HG03066 (cell line): ENCODE measurements at regions not wholly inside any gene's neighbourhood (a gene's known extent, or its start where the extent isn't known, plus 50 kb on each side); places are given as distances from the start of the nearest gene placed in this dataset.

Source experiments
- ATAC-seq: cut with Tn5 transposase; IDR thresholded peaks from one replicate; pipeline ENCODE4 v1.9.1; 2021; ENCODE audit warnings: low read depth; ENCODE audit not compliant: unreplicated experiment

DNA sequence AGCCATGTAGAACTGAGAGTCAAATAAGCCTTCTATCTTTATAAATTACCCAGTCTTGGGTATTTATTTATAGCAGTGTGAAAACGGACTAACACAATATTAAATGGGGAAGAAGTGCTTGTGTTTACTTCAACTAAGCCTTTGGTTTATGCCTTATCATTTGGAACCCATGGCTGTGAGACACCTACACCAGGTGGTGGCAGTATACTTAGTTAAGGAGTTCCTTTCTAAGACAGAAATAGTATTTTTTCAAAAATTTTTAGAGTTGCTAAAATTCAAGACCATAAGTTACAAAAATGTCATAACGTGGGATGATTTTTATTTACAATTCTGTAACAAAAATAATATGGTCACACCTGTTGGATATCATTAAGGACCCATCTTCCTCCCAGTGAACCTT, 354.5 kb upstream of the SOX14 start:
- no peak for ATAC-seq

GRCh38 chr3:137410028-137410427, 354.1 kb upstream of the SOX14 start:
- no peak for ATAC-seq

- ATAC-seq, result no peak
Observed at GRCh38 chr3:137420198-137420995, 343.7 kb upstream of the SOX14 start.

DNA sequence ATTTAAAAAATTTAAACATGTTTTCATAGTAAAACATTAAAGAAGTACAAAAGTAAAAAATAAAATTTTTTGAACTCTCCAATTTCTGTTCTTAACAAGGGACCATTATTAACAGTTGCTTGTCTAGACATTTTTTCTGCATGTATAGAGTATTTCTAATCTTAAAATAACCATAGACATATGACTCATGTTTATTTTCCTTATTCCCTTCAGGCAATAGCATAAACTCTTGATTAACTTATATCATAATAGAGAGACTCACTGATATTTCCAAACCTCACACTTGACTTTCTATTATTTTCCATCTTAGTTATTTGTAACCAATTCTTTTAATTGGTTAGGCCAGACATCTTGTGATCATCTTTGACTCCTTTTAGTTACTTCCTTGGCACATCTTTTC, 325.6 kb upstream of the SOX14 start:
- ATAC-seq, result no peak

- ATAC-seq, result no peak
Observed at GRCh38 chr3:137460944-137461343, 303.2 kb upstream of the SOX14 start.

DNA sequence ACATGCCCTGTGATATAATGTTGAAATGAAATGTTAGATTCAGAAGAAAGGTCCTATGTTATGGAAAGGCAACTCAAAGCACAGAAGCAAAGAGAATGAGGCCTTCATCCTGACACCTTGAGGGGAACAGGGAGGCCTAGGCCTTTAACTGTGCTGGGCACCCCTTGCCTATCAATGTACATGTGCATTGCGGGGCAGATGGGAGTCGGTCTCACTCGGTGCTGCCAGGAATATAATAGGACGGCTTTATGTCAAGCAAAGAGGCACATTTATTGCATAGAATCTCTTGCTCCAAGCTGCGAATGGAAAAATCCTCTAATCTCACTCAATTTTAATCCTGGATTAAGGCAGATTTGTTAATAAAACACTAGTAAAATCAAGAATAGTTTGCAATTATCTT, 301.0 kb upstream of the SOX14 start:
- no peak for ATAC-seq

- no peak for ATAC-seq
Observed at GRCh38 chr3:137464341-137464740, 299.8 kb upstream of the SOX14 start.

GRCh38 chr3:137468446-137468845, 295.7 kb upstream of the SOX14 start:
- no peak for ATAC-seq

GRCh38 chr3:137469263-137469662, 294.9 kb upstream of the SOX14 start:
- no peak for ATAC-seq

- ATAC-seq, result no peak
Observed at GRCh38 chr3:137471130-137471529, 293.0 kb upstream of the SOX14 start.

DNA sequence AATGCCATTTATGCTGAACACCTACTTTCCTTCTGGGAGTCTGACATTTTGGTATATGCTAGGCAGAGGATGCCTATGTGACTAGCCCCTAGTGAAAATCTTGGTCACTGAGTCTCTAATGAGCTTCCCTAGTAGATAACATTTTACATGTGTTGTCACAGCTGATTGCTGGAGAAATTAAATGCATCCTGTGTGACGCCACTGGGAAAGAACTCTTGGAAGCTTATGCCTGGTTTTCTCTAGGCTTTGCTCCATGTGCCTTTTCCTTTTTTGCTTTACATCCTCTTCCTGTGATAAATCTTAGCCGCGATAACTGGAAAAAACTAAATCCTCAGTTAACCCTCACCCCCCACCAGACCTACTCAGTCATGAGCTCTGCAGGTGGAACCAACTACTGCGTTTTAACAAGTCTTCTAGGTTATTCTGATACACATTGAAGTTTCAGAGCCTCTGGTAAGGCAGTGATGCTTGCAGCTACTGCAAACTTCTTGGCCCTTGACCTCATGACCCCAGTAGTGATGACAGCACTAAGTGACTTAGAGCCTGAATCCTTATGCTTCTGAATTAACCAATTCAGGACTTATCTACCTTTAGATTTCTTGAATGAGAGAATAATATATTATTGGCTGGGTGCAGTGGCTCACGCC, 292.4 kb upstream of the SOX14 start:
- no peak for ATAC-seq

DNA sequence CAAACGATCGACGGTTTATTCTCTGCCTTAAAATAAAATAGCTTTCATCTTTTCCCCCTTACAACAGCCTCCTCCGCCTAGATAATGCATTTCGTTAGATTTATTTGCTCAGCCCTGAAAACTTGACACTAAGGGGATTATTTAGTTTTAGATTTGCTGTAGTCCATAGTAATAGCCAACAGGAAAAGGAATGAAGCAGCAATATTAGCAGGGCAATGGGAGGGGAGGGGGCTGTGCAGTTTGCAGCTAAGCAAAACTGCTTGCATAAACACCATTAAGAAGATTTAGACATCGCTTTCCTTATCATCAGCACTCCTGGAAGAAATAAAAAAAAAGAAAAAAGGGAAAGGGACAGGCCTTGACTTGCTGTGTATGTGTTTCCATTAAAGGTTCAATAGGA, 286.5 kb upstream of the SOX14 start:
- no peak for ATAC-seq

GRCh38 chr3:137509354-137510045, 254.6 kb upstream of the SOX14 start:
- ATAC-seq, result no peak

GRCh38 chr3:137511655-137512054, 252.5 kb upstream of the SOX14 start:
- ATAC-seq, result no peak

- no peak for ATAC-seq
Observed at GRCh38 chr3:137514853-137515252, 249.3 kb upstream of the SOX14 start.

- no peak for ATAC-seq
Observed at GRCh38 chr3:137519602-137520001, 244.5 kb upstream of the SOX14 start.

DNA sequence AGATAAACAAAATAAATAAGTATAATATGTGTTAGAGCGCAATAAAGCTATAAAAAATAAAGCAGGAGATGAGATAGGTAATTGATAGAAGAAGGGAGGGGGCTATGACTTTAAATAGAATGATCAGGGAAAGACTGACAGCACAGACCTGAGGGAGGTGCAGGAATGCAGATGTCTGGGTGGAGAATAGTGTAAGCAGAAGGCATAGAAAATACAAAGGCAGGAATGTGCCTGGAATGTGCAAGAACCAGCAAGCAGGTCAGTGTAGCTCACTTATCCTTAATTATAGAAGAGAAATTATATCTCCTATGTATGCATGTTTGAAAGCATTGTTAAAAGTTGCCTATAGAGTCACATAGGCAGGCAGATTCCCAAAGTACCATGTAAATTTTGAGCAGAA, 239.4 kb upstream of the SOX14 start:
- ATAC-seq, result no peak

- ATAC-seq, result no peak
Observed at GRCh38 chr3:137525471-137525870, 238.6 kb upstream of the SOX14 start.

- no peak for ATAC-seq
Observed at GRCh38 chr3:137542049-137542448, 222.1 kb upstream of the SOX14 start.

- ATAC-seq, result no peak
Observed at GRCh38 chr3:137554242-137554641, 209.9 kb upstream of the SOX14 start.

DNA sequence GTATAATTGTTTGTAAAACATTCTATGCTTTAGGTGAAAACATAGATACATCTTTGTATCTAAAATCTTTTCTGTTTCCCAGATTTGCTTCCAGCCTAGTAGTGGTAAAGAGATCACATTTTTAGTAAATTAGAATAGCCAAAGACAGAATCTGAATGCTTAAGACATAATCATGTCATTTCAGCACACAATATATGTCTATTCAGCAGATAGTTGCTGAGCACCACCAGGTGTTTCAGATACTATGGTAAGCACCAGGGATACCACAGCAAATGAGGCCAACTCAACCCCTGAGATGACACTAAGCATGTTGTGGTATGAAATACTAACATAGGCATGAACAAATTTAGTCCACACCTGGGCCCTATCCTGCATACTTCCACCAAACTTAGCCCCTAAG, 195.2 kb upstream of the SOX14 start:
- ATAC-seq, result no peak

DNA sequence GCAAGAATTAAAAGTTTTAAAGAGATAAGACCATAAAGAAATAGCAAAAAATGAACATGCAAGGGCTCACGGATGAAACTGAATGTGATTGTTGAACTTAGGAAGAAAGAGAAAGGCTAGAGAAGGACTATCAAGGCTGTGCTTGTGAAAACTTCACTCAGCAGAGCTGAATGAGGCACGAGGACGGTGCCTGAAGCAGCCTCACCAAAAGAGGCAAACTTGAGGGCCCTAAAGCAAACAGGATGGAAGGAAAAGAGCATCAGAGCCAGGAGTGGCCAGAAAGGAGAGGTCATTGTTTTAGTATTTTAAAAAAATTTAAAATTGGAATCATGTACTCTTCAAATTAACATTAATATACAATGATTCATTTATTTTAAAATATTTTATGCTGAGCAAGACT, 191.2 kb upstream of the SOX14 start:
- ATAC-seq, result no peak
